K562 (cell line): ENCODE measurements at regions not wholly inside any gene's neighbourhood (a gene's known extent, or its start where the extent isn't known, plus 50 kb on each side); places are given as distances from the start of the nearest gene placed in this dataset.

ENCODE experiments used
- BACH1 ChIP-seq: fragments of 200-800 bp; sonication (Bioruptor generic); IDR thresholded peaks from 2 replicates; pipeline ENCODE4 v1.6.1; 2016; ENCODE audit warnings: missing genetic modification characterization, missing compliant biosample characterization
- FOXA1 ChIP-seq: fragments of 450-650 bp; IDR thresholded peaks from 2 replicates; pipeline ENCODE4 v1.6.1; 2016; ENCODE audit warnings: mild to moderate bottlenecking, borderline replicate concordance
- FOXK2 ChIP-seq, 2 experiments: fragments of 450-650 bp; IDR thresholded peaks in 1 of 2; conservative IDR thresholded peaks in 1 of 2; 2 replicates each; pipeline ENCODE4 v1.6.1; 2016; ENCODE audit warnings: low read depth in 2 of 2, mild to moderate bottlenecking in 1 of 2
- KLF13 ChIP-seq: fragments of 450-650 bp; IDR thresholded peaks from 2 replicates; pipeline ENCODE4 v1.6.1; 2016; ENCODE audit warnings: missing genetic modification characterization, low read depth, mild to moderate bottlenecking, missing compliant biosample characterization, moderate library complexity, borderline replicate concordance
- MBD1 ChIP-seq: fragments of 250-450 bp; sonication (Bioruptor Pico); IDR thresholded peaks from 2 replicates; pipeline ENCODE4 v1.8.0; 2022; ENCODE audit warnings: inconsistent platforms
- PHB2 ChIP-seq: fragments of 450-650 bp; IDR thresholded peaks from 2 replicates; pipeline ENCODE4 v1.6.1; 2017; ENCODE audit warnings: low read depth
- RNF219 ChIP-seq: fragments of 250-450 bp; sonication (Bioruptor Pico); IDR thresholded peaks from 2 replicates; pipeline ENCODE4 v1.5.0; 2022; ENCODE audit warnings: mild to moderate bottlenecking
- ZNF41 ChIP-seq: fragments of 250-450 bp; sonication (Bioruptor Pico); conservative IDR thresholded peaks from 2 replicates; pipeline ENCODE4 v1.4.0; 2020; ENCODE audit warnings: mild to moderate bottlenecking
- ZNF512 ChIP-seq: IDR thresholded peaks from 2 replicates; pipeline ENCODE4 v1.6.1; 2016; ENCODE audit warnings: missing genetic modification characterization, missing compliant biosample characterization

- TF ChIP-seq ZNF41 (CRISPR knock-in tag), result no peak
- no peak for TF ChIP-seq RNF219 (CRISPR knock-in tag)
- TF ChIP-seq PHB2, result no peak
- TF ChIP-seq FOXA1, result no peak
- no peak for TF ChIP-seq KLF13 (tag)
- no peak for TF ChIP-seq BACH1 (tag)
- no peak for TF ChIP-seq ZNF512 (tag)
- no peak for TF ChIP-seq MBD1
- no peak for TF ChIP-seq FOXK2 (conservative IDR thresholded peaks at IDR 0.05 in 1 of 2, IDR thresholded peaks at IDR 0.05 in 1 of 2; ENCODE audit: low read depth in 2 of 2)
Observed at GRCh38 chr7:46059308-46060020, 138.4 kb upstream of the IGFBP3 start (continued).
